Loucy (cell line): ENCODE measurements at regions not wholly inside any gene's neighbourhood (a gene's known extent, or its start where the extent isn't known, plus 50 kb on each side); places are given as distances from the start of the nearest gene placed in this dataset.

ENCODE experiments used
- H2AFZ ChIP-seq: fragments of 200-600 bp; sonication (generic); 2 replicates; pipeline ENCODE4 v1.6.0; 2016; ENCODE audit warnings: antibody characterized with exemption, mild to moderate bottlenecking, low read length, moderate library complexity
- H3F3A ChIP-seq: fragments of 200-600 bp; 2 replicates; pipeline ENCODE4 v1.6.0; 2016; ENCODE audit warnings: antibody characterized with exemption, low read depth, mild to moderate bottlenecking
- H3K27me3 ChIP-seq: fragments of 200-600 bp; sonication (generic); 2 replicates; pipeline ENCODE4 v1.6.1; 2014; ENCODE audit warnings: low read length, mild to moderate bottlenecking; ENCODE audit not compliant: insufficient read depth, poor library complexity, severe bottlenecking
- H3K36me3 ChIP-seq: fragments of 200-600 bp; sonication (generic); 2 replicates; pipeline ENCODE4 v1.6.1; 2016; ENCODE audit warnings: low read length; ENCODE audit not compliant: insufficient read depth
- H3K4me1 ChIP-seq: fragments of 200-600 bp; sonication (generic); 2 replicates; pipeline ENCODE4 v1.5.1; 2014; ENCODE audit warnings: low read length, mild to moderate bottlenecking; ENCODE audit not compliant: insufficient read depth, poor library complexity, severe bottlenecking
- H3K4me2 ChIP-seq: fragments of 200-600 bp; sonication (generic); 2 replicates; pipeline ENCODE4 v1.6.0; 2014; ENCODE audit warnings: antibody characterized with exemption, low read length, low read depth, mild to moderate bottlenecking; ENCODE audit not compliant: poor library complexity, severe bottlenecking
- H3K4me3 ChIP-seq: fragments of 200-600 bp; sonication (generic); 2 replicates; pipeline ENCODE4 v1.5.1; 2014; ENCODE audit warnings: low read length, mild to moderate bottlenecking, mixed read lengths; ENCODE audit not compliant: poor library complexity, severe bottlenecking
- H3K79me2 ChIP-seq: fragments of 200-600 bp; sonication (generic); 2 replicates; pipeline ENCODE4 v1.6.1; 2014; ENCODE audit warnings: low read length; ENCODE audit not compliant: insufficient read depth
- H3K9ac ChIP-seq: fragments of 200-600 bp; sonication (generic); 2 replicates; pipeline ENCODE4 v1.6.0; 2014; ENCODE audit warnings: mild to moderate bottlenecking, low read depth, low read length, moderate library complexity; ENCODE audit not compliant: poor library complexity, severe bottlenecking
- H3K9me2 ChIP-seq: fragments of 200-600 bp; sonication (generic); replicated peaks from 2 replicates; pipeline ENCODE4 v1.6.1; 2016; ENCODE audit warnings: low read depth, low read length, mixed read lengths
- H3K9me3 ChIP-seq: fragments of 200-600 bp; sonication (generic); 2 replicates; pipeline ENCODE4 v1.6.1; 2014; ENCODE audit warnings: mild to moderate bottlenecking, antibody characterized with exemption, low read length, low read depth; ENCODE audit not compliant: insufficient read depth
- H4K20me1 ChIP-seq: fragments of 200-600 bp; sonication (generic); 2 replicates; pipeline ENCODE4 v1.6.0; 2014; ENCODE audit warnings: antibody characterized with exemption, low read length, mild to moderate bottlenecking; ENCODE audit not compliant: insufficient read depth, poor library complexity, severe bottlenecking
- CTCF ChIP-seq: fragments of 200-600 bp; sonication (generic); conservative IDR thresholded peaks from 2 replicates; pipeline ENCODE4 v1.5.1; 2014; ENCODE audit warnings: mild to moderate bottlenecking, antibody characterized with exemption, low read length
- EZH2phosphoT487 ChIP-seq: fragments of 200-600 bp; IDR thresholded peaks from 2 replicates; pipeline ENCODE4 v1.6.1; 2018; ENCODE audit warnings: antibody characterized with exemption, mild to moderate bottlenecking, moderate library complexity, borderline replicate concordance

GRCh38 chr4:178037459-178038214, 595.4 kb upstream of the AGA start:
- H3K27me3 ChIP-seq = no peaks in the 10 kb centered on the region

GRCh38 chr4:178056996-178057395, 614.8 kb upstream of the AGA start:
- H3K4me1 ChIP-seq = no peaks in the 10 kb centered on the region

More at GRCh38 chr4:178037459-178038214, 595.4 kb upstream of the AGA start:
- H2AFZ ChIP-seq = no peak overlapping the region
- H4K20me1 ChIP-seq = no peaks in the 10 kb centered on the region
- no peaks in the 10 kb centered on the region for H3F3A ChIP-seq
- H3K9me2 ChIP-seq = no peaks in the 10 kb centered on the region
- H3K4me3 ChIP-seq = no peak overlapping the region
- H3K4me1 ChIP-seq = no peaks in the 10 kb centered on the region
- no peaks in the 10 kb centered on the region for H3K36me3 ChIP-seq
- H3K4me2 ChIP-seq = no peak overlapping the region
- H3K9ac ChIP-seq = no peak overlapping the region
- H3K79me2 ChIP-seq = no peaks in the 10 kb centered on the region
- H3K9me3 ChIP-seq = no peaks in the 10 kb centered on the region
- no peak for TF ChIP-seq CTCF
- no peak for TF ChIP-seq EZH2phosphoT487

GRCh38 chr4:178063568-178063967, 621.3 kb upstream of the AGA start:
- H3K36me3 ChIP-seq = no peaks in the 10 kb centered on the region
- H3K9ac ChIP-seq = no peak overlapping the region
- H3K79me2 ChIP-seq = no peaks in the 10 kb centered on the region
- H2AFZ ChIP-seq = no peak overlapping the region
- no peaks in the 10 kb centered on the region for H3K27me3 ChIP-seq
- H3K4me2 ChIP-seq = no peak overlapping the region
- no peaks in the 10 kb centered on the region for H3K9me3 ChIP-seq
- H3K4me3 ChIP-seq = no peak overlapping the region
- no peaks in the 10 kb centered on the region for H3F3A ChIP-seq
- TF ChIP-seq EZH2phosphoT487 = no peak
- TF ChIP-seq CTCF = no peak
- no peaks in the 10 kb centered on the region for H3K4me1 ChIP-seq
- H3K9me2 ChIP-seq = no peaks in the 10 kb centered on the region
- H4K20me1 ChIP-seq = no peaks in the 10 kb centered on the region

More at GRCh38 chr4:178056996-178057395, 614.8 kb upstream of the AGA start:
- TF ChIP-seq EZH2phosphoT487 (no peak), CTCF (no peak)
- no peaks in the 10 kb centered on the region for H3K36me3 ChIP-seq
- no peak overlapping the region for H3K9ac ChIP-seq
- no peaks in the 10 kb centered on the region for H3K27me3 ChIP-seq
- no peaks in the 10 kb centered on the region for H4K20me1 ChIP-seq
- H3K9me3 ChIP-seq = no peaks in the 10 kb centered on the region
- H3F3A ChIP-seq = no peaks in the 10 kb centered on the region
- H3K4me2 ChIP-seq = no peak overlapping the region
- H3K4me3 ChIP-seq = no peak overlapping the region
- no peak overlapping the region for H2AFZ ChIP-seq
- no peaks in the 10 kb centered on the region for H3K79me2 ChIP-seq
- no peaks in the 10 kb centered on the region for H3K9me2 ChIP-seq
